SK-N-SH (cell line): ENCODE measurements at regions not wholly inside any gene's neighbourhood (a gene's known extent, or its start where the extent isn't known, plus 50 kb on each side); places are given as distances from the start of the nearest gene placed in this dataset.

Source experiments
- CTCF ChIA-PET: fragments of 300-600, 350-600 bp; formaldehyde crosslinking; extraction: SDS; loops from one replicate; lab custom pipeline; 2021; lab: Yijun Ruan, JAX
- POLR2A ChIA-PET: fragments of 350-600 bp; sonication (Branson Sonifier 250); formaldehyde crosslinking; extraction: SDS; loops from one replicate; lab custom pipeline; 2020; ENCODE audit warnings: antibody characterized with exemption, inconsistent platforms; lab: Yijun Ruan, JAX
- DNase-seq: peaks from one replicate; pipeline ENCODE4 v3.0.0; 2012
- H2AFZ ChIP-seq: fragments of 200-600 bp; sonication (generic); 2 replicates; pipeline ENCODE4 v1.8.1; 2016; ENCODE audit warnings: antibody characterized with exemption, mild to moderate bottlenecking, low read depth
- H3F3A ChIP-seq: fragments of 200-600 bp; sonication (generic); replicated peaks from 2 replicates; pipeline ENCODE3; 2016; ENCODE audit warnings: antibody characterized with exemption, mild to moderate bottlenecking; ENCODE audit not compliant: insufficient read depth
- H3K27ac ChIP-seq, 2 experiments: fragments of 200-500 bp in 1 of 2; fragments of 200-600 bp in 1 of 2; sonication (Bioruptor generic) in 1 of 2; sonication (generic), shearing (Covaris generic) in 1 of 2; 2 replicates each; pipeline versions ENCODE4 v1.5.1 to v1.6.1; 2014 to 2016; ENCODE audit warnings: low read depth in 2 of 2, inconsistent platforms in 1 of 2, low read length in 1 of 2, mild to moderate bottlenecking in 1 of 2, mixed read lengths in 1 of 2
- H3K27me3 ChIP-seq: fragments of 200-600 bp; sonication (generic), shearing (Covaris generic); 2 replicates; pipeline ENCODE4 v1.6.1; 2016; ENCODE audit warnings: mixed run types; ENCODE audit not compliant: insufficient read depth
- H3K36me3 ChIP-seq, 2 experiments: fragments of 200-500 bp in 1 of 2; fragments of 200-600 bp in 1 of 2; sonication (Bioruptor generic) in 1 of 2; sonication (generic) in 1 of 2; replicated peaks in 1 of 2; 2 replicates each; pipeline versions ENCODE3 to v1.5.1; 2014 to 2016; ENCODE audit warnings: low read length in 1 of 2, mild to moderate bottlenecking in 1 of 2; ENCODE audit not compliant: insufficient read depth in 2 of 2, control insufficient read depth in 1 of 2
- H3K4me1 ChIP-seq, 2 experiments: fragments of 200-500 bp in 1 of 2; fragments of 200-600 bp in 1 of 2; sonication (Bioruptor generic) in 1 of 2; sonication (generic), shearing (Covaris generic) in 1 of 2; 2 replicates each; pipeline versions ENCODE4 v1.5.1 to v1.6.1; 2014 to 2016; ENCODE audit warnings: low read depth in 1 of 2, low read length in 1 of 2, mixed run types in 1 of 2; ENCODE audit not compliant: insufficient read depth in 2 of 2, control insufficient read depth in 1 of 2
- H3K4me2 ChIP-seq: fragments of 200-600 bp; sonication (generic), shearing (Covaris generic); 2 replicates; pipeline ENCODE4 v1.6.1; 2017; ENCODE audit warnings: mixed run types
- H3K4me3 ChIP-seq, 2 experiments: fragments of 200-500 bp in 1 of 2; fragments of 200-600 bp in 1 of 2; sonication (Bioruptor generic) in 1 of 2; sonication (generic), shearing (Covaris generic) in 1 of 2; 2 replicates each; pipeline versions ENCODE4 v1.5.1 to v1.8.1; 2014 to 2016; ENCODE audit warnings: low read depth in 2 of 2, inconsistent platforms in 1 of 2, low read length in 1 of 2, mild to moderate bottlenecking in 1 of 2, mixed read lengths in 1 of 2, moderate library complexity in 1 of 2
- H3K79me2 ChIP-seq: fragments of 200-600 bp; sonication (generic); 2 replicates; pipeline ENCODE4 v1.8.1; 2017; ENCODE audit warnings: mild to moderate bottlenecking; ENCODE audit not compliant: insufficient read depth
- H3K9ac ChIP-seq: fragments of 200-600 bp; sonication (generic); 2 replicates; pipeline ENCODE4 v1.6.1; 2017; ENCODE audit warnings: mixed run types
- H3K9me2 ChIP-seq: fragments of 200-600 bp; sonication (generic); 2 replicates; pipeline ENCODE4 v1.6.1; 2017; ENCODE audit warnings: mixed run types
- H3K9me3 ChIP-seq: fragments of 200-600 bp; sonication (generic); 2 replicates; pipeline ENCODE4 v1.6.1; 2017; ENCODE audit warnings: mixed run types, mild to moderate bottlenecking, moderate library complexity
- H4K20me1 ChIP-seq: fragments of 200-600 bp; sonication (generic); 2 replicates; pipeline ENCODE4 v1.6.1; 2017; ENCODE audit warnings: mild to moderate bottlenecking, mixed run types; ENCODE audit not compliant: insufficient read depth
- CHD2 ChIP-seq: fragments of 150-350 bp; IDR thresholded peaks from 2 replicates; pipeline ENCODE4 v1.6.1; 2018; ENCODE audit warnings: low read length; ENCODE audit not compliant: partially characterized antibody
- ELF1 ChIP-seq: IDR thresholded peaks from 2 replicates; pipeline ENCODE4 v1.4.0; 2012
- MEF2A ChIP-seq: IDR thresholded peaks from 2 replicates; pipeline ENCODE4 v1.4.0; 2012; ENCODE audit warnings: low read depth, borderline replicate concordance
- NFIC ChIP-seq: IDR thresholded peaks from 2 replicates; pipeline ENCODE4 v1.4.0; 2012; ENCODE audit warnings: borderline replicate concordance
- RAD21 ChIP-seq: IDR thresholded peaks from 2 replicates; pipeline ENCODE4 v1.6.1; 2012; ENCODE audit warnings: mild to moderate bottlenecking, low read length
- RFX5 ChIP-seq: IDR thresholded peaks from 2 replicates; pipeline ENCODE4 v1.6.1; 2012; ENCODE audit warnings: mild to moderate bottlenecking, improper control_type of control experiment, low read length
- RXRA ChIP-seq: IDR thresholded peaks from 2 replicates; pipeline ENCODE4 v1.4.0; 2012; ENCODE audit warnings: low read depth, mild to moderate bottlenecking, borderline replicate concordance
- SIN3A ChIP-seq: IDR thresholded peaks from 2 replicates; pipeline ENCODE4 v1.6.1; 2012; ENCODE audit warnings: low read depth, mild to moderate bottlenecking, low read length, moderate library complexity, borderline replicate concordance
- TAF1 ChIP-seq: IDR thresholded peaks from 2 replicates; pipeline ENCODE4 v1.6.1; 2012; ENCODE audit warnings: low read depth, mild to moderate bottlenecking, low read length, moderate library complexity, borderline replicate concordance
- WGBS: methylation state at CpG from one replicate; pipeline ENCODE4 v1.1.6; 2017; ENCODE audit warnings: low lambda C conversion rate; 5-methylcytosine and 5-hydroxymethylcytosine counted together
- TF ChIP-seq, protein P1 (sequence below): IDR thresholded peaks from 2 replicates; pipeline ENCODE4 v1.4.0; 2012; ENCODE audit warnings: low read depth, borderline replicate concordance
- TF ChIP-seq, protein P2 (sequence below): fragments of 150-350 bp; IDR thresholded peaks from 2 replicates; pipeline ENCODE4 v1.6.1; 2017; ENCODE audit warnings: antibody characterized with exemption, low read length, low read depth, borderline replicate concordance
- TF ChIP-seq, protein P3 (sequence below): IDR thresholded peaks from 2 replicates; pipeline ENCODE4 v1.6.1; 2012; ENCODE audit warnings: mild to moderate bottlenecking, low read depth, low read length, moderate library complexity
- TF ChIP-seq, protein P4 (sequence below): IDR thresholded peaks from 2 replicates; pipeline ENCODE4; 2012

DNA sequence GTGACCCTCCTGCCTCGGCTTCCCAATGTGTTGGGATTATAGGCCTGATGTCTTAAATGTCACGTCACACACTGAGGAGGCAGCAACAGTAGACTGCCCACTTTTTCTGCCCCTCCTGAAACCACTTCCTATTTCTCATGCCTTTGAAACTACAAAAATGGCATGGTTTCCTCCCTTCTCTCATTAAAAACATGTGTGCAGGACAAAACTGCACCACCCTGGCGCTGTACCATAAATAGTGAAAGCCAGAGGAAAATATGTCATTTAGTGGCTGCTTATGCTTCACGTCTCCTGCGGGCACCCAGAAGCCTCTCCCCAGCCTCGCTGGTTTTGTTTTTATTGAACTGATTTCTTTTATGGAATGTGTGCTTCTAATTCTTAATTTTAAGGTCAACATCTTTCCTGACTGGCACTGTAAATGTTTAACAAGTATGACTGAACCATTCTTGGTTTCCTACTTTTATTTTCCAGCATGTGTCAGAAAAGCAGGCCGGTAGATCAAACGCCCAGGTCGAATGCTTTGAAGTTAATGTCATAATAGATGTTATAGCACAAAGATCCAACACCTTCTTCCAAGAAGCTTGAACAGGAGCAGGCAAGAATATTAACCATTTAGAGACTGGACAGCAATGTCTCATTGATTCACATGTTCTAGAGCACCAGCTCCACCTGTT is 59.6 kb upstream of the C1orf87 start (continued):
- TF ChIP-seq SIN3A (no peak; the same call in 1 of the 2 replicates), CHD2 (no peak), RFX5 (no peak)
- TF ChIP-seq, protein P1, sequence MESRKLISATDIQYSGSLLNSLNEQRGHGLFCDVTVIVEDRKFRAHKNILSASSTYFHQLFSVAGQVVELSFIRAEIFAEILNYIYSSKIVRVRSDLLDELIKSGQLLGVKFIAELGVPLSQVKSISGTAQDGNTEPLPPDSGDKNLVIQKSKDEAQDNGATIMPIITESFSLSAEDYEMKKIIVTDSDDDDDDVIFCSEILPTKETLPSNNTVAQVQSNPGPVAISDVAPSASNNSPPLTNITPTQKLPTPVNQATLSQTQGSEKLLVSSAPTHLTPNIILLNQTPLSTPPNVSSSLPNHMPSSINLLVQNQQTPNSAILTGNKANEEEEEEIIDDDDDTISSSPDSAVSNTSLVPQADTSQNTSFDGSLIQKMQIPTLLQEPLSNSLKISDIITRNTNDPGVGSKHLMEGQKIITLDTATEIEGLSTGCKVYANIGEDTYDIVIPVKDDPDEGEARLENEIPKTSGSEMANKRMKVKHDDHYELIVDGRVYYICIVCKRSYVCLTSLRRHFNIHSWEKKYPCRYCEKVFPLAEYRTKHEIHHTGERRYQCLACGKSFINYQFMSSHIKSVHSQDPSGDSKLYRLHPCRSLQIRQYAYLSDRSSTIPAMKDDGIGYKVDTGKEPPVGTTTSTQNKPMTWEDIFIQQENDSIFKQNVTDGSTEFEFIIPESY, result peak; percentile 81; the same call in 1 of the 2 replicates

DNA sequence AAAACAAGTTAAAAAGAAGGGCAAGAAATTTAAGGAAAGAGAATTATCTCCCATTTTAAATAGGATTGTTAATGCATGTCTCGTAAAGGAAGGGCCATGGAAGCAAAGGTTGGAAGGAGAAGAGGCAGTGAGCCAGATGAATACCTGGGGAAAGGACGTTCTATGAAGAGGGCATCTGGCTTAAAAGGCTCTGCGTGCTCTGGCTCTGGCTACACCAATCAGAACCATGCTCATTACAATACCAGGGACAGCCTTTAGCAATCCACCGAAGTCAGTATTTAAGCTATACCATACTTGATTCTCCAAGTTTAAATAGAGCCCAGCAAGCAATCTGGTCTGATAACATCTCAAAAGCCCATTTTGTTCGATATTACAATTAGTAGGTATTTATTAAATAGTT is 58.5 kb upstream of the C1orf87 start:
- no peak overlapping the region for H3K4me3 ChIP-seq
- POLR2A ChIA-PET, result no interaction called here
- H4K20me1 ChIP-seq, result no peaks in the 10 kb centered on the region
- H2AFZ ChIP-seq, result no peak overlapping the region
- TF ChIP-seq RFX5 (no peak), RXRA (no peak), NFIC (no peak), MEF2A (no peak), TAF1 (no peak), ELF1 (no peak), RAD21 (no peak)
- TF ChIP-seq, protein P2, sequence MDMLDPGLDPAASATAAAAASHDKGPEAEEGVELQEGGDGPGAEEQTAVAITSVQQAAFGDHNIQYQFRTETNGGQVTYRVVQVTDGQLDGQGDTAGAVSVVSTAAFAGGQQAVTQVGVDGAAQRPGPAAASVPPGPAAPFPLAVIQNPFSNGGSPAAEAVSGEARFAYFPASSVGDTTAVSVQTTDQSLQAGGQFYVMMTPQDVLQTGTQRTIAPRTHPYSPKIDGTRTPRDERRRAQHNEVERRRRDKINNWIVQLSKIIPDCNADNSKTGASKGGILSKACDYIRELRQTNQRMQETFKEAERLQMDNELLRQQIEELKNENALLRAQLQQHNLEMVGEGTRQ, result no peak
- TF ChIP-seq, protein P3, sequence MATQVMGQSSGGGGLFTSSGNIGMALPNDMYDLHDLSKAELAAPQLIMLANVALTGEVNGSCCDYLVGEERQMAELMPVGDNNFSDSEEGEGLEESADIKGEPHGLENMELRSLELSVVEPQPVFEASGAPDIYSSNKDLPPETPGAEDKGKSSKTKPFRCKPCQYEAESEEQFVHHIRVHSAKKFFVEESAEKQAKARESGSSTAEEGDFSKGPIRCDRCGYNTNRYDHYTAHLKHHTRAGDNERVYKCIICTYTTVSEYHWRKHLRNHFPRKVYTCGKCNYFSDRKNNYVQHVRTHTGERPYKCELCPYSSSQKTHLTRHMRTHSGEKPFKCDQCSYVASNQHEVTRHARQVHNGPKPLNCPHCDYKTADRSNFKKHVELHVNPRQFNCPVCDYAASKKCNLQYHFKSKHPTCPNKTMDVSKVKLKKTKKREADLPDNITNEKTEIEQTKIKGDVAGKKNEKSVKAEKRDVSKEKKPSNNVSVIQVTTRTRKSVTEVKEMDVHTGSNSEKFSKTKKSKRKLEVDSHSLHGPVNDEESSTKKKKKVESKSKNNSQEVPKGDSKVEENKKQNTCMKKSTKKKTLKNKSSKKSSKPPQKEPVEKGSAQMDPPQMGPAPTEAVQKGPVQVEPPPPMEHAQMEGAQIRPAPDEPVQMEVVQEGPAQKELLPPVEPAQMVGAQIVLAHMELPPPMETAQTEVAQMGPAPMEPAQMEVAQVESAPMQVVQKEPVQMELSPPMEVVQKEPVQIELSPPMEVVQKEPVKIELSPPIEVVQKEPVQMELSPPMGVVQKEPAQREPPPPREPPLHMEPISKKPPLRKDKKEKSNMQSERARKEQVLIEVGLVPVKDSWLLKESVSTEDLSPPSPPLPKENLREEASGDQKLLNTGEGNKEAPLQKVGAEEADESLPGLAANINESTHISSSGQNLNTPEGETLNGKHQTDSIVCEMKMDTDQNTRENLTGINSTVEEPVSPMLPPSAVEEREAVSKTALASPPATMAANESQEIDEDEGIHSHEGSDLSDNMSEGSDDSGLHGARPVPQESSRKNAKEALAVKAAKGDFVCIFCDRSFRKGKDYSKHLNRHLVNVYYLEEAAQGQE, result no peak
- TF ChIP-seq, protein P4, sequence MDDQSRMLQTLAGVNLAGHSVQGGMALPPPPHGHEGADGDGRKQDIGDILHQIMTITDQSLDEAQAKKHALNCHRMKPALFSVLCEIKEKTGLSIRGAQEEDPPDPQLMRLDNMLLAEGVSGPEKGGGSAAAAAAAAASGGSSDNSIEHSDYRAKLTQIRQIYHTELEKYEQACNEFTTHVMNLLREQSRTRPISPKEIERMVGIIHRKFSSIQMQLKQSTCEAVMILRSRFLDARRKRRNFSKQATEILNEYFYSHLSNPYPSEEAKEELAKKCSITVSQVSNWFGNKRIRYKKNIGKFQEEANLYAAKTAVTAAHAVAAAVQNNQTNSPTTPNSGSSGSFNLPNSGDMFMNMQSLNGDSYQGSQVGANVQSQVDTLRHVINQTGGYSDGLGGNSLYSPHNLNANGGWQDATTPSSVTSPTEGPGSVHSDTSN, result no peak
- TF ChIP-seq, all 33 proteins: peak for 0
- Histone ChIP-seq H3K9me3 (no peaks in the 10 kb centered on the region), H3K27ac (peak overlapping the region in 1 of 2 experiments; percentile 92; a peak in 1 of 4 replicates), H3K36me3 (no peaks in the 10 kb centered on the region), H3K4me1 (peaks cover 6 to 20% of the 10 kb centered on the region in 2 experiments; a peak in 3 of 4 replicates), H3K27me3 (no peaks in the 10 kb centered on the region), H3K9ac (no peak overlapping the region), H3F3A (peaks cover 24% of the 10 kb centered on the region), H3K79me2 (no peaks in the 10 kb centered on the region), H3K4me2 (no peak overlapping the region), H3K9me2 (no peaks in the 10 kb centered on the region)
- CTCF ChIA-PET, result no interaction called here
- no peak for DNase-seq
- WGBS, result 86% methylated on average over 5 of the region's 5 CpGs
